ENCODE measurements at regions not wholly inside any gene's neighbourhood (a gene's known extent, or its start where the extent isn't known, plus 50 kb on each side); places are given as distances from the start of the nearest gene placed in this dataset.

DNA sequence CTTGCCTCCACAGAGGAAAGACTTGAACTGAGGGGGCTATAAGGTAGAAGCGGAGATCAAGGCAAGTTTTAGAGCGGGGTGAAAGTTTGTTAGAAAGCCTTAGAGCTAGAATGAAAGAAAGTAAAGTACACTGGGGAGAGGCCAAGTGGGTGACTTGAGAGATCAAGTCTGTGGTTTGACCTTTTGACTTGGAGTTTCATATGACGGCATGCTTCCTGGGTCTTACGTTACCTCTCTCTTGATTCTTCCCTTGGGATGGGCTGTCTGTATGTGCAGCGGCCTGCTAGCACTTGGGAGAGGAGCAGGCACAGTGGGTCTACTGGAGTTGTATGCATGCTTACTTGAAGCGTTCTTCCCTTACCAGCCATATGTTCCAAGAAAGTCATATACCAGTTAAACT, 1768.5 kb downstream of the PCDH9 start:
- Histone ChIP-seq H3K27me3 (no peaks in the 10 kb centered on the region), H3K9me3 (no peaks in the 10 kb centered on the region), H3K27ac (no peak overlapping the region), H3K36me3 (no peaks in the 10 kb centered on the region), H3K4me1 (no peaks in the 10 kb centered on the region), H3K4me3 (no peak overlapping the region)
- WGBS, 2 donors (ENCODE audit: low coverage in 1 of 2), result 87 to 92% methylated on average over 4 to 6 of the region's 6 CpGs
- TF ChIP-seq, protein P1, sequence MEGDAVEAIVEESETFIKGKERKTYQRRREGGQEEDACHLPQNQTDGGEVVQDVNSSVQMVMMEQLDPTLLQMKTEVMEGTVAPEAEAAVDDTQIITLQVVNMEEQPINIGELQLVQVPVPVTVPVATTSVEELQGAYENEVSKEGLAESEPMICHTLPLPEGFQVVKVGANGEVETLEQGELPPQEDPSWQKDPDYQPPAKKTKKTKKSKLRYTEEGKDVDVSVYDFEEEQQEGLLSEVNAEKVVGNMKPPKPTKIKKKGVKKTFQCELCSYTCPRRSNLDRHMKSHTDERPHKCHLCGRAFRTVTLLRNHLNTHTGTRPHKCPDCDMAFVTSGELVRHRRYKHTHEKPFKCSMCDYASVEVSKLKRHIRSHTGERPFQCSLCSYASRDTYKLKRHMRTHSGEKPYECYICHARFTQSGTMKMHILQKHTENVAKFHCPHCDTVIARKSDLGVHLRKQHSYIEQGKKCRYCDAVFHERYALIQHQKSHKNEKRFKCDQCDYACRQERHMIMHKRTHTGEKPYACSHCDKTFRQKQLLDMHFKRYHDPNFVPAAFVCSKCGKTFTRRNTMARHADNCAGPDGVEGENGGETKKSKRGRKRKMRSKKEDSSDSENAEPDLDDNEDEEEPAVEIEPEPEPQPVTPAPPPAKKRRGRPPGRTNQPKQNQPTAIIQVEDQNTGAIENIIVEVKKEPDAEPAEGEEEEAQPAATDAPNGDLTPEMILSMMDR (IDR thresholded peaks at IDR 0.05), result no peak
- TF ChIP-seq EP300 (IDR thresholded peaks at IDR 0.05), result no peak
- TF ChIP-seq POLR2AphosphoS5 (IDR thresholded peaks at IDR 0.05), result no peak
- TF ChIP-seq POLR2A (IDR thresholded peaks at IDR 0.05), result no peak
- no peak for ATAC-seq

DNA sequence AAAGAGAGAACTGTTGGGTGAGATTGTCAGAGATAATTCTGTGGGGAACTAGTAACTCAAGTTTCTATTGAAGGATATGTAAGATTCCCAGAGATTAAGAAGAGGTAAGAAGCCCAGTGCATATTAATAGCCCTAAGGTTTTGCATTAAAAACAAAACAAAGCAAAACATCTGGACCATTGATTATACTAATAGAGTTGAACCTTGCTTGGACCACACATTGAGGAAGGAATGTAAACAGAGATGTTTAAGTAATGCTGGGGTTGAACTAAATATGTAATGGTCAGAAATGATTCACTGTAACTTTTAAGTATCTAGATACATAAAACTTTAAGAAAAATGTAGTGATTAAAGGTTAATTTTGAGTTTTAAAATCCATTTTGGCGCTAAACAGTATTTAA, 1770.0 kb downstream of the PCDH9 start:
- Histone ChIP-seq H3K4me3 (no peak overlapping the region), H3K9me3 (no peaks in the 10 kb centered on the region), H3K4me1 (no peaks in the 10 kb centered on the region), H3K27me3 (no peaks in the 10 kb centered on the region), H3K27ac (no peak overlapping the region), H3K36me3 (no peaks in the 10 kb centered on the region)
- TF ChIP-seq EP300 (IDR thresholded peaks at IDR 0.05), result no peak
- TF ChIP-seq POLR2A (IDR thresholded peaks at IDR 0.05), result no peak
- TF ChIP-seq, protein P1 (IDR thresholded peaks at IDR 0.05), result no peak
- no peak for ATAC-seq
- WGBS, 2 donors (ENCODE audit: low coverage in 1 of 2), result 67 to 82% methylated on average over 1 of the region's 1 CpG

DNA sequence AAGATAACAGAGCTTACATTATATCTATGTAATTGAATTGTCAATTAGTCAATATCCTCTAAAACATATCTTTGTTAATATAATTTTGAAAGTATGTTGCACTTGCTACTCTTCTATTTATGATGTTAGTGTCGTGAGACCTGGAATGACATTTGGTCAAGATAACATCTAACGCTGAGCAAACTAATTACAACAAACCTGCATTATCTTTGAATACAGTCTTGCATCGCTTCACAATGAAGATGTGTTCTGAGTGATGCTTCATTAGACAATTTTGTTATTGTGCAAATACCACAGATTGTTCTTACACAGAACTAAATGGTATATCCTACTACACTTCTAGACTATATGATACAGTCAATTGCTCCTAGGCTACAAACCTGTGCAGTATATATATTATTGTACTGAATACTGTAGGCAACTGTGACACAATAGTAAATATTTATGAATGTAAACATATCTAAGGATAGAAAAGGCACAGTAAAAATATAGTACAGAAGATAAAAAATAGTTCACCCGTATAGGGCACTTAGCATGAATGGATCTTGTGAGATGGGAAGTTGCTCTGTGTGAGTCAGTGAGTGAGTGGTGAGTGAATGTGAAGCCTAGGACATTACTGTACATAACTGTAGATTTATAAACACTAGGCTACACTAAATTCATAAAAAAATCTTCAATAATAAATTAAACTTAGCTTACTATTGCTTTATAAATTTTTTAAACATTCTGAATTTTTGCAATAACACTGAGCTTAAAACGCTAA, 1773.8 kb downstream of the PCDH9 start:
- H3K27ac ChIP-seq, result no peak overlapping the region
- 71 to 86% methylated on average over 5 of the region's 5 CpGs for WGBS, 2 donors (ENCODE audit: low coverage in 1 of 2)
- H3K4me1 ChIP-seq, result no peaks in the 10 kb centered on the region
- TF ChIP-seq, protein P1 (IDR thresholded peaks at IDR 0.05), result no peak
- no peak for TF ChIP-seq POLR2A (IDR thresholded peaks at IDR 0.05)
- H3K36me3 ChIP-seq, result no peaks in the 10 kb centered on the region
- no peaks in the 10 kb centered on the region for H3K9me3 ChIP-seq
- H3K4me3 ChIP-seq, result no peak overlapping the region
- H3K27me3 ChIP-seq, result no peaks in the 10 kb centered on the region
- no peak for ATAC-seq

DNA sequence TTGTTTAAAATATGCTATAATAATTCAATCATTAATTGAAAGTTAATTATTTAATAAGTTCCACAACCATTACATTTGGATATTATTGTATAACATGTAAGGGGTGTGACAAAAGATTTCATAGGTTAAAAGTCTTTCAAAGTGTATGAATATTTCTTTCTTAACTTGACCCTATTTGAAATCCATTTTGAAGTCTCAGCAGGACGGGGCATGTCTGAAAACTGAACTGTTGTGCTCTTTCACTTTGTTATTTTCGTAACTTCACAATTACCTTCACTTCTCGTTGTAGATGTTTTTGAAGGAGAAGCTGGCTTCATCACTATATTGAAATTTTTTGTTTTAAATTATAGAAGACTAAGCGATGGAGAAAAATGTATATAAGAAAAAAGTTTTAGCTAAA, 1775.7 kb downstream of the PCDH9 start:
- no peak for TF ChIP-seq POLR2AphosphoS5 (IDR thresholded peaks at IDR 0.05)
- TF ChIP-seq, protein P1 (IDR thresholded peaks at IDR 0.05), result no peak
- no peak for TF ChIP-seq EP300 (IDR thresholded peaks at IDR 0.05)
- TF ChIP-seq POLR2A (IDR thresholded peaks at IDR 0.05), result no peak
- Histone ChIP-seq H3K36me3 (no peaks in the 10 kb centered on the region), H3K27me3 (no peaks in the 10 kb centered on the region), H3K4me1 (no peaks in the 10 kb centered on the region), H3K27ac (no peak overlapping the region), H3K4me3 (no peak overlapping the region), H3K9me3 (no peaks in the 10 kb centered on the region)
- 81 to 82% methylated on average over 4 of the region's 4 CpGs for WGBS, 2 donors (ENCODE audit: low coverage in 1 of 2)
- ATAC-seq, result no peak

DNA sequence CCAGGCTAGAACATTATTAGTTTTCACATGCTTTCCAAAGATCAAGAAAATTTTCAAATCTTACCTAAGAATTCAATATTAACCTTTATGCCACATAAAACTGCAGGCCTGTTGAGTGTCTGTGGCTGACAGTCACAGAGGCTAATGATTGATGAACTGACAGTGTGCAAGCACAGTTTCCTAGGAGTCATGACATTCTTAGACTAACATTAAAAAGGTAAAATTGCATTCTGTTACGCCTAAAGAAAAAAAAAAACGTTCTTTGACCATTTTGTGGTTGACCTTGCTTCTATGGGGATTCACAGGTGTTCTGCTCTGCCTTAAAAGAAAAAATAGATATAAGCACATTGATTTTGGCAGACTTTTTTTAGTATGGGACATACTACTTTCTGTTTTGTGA, 1776.2 kb downstream of the PCDH9 start:
- WGBS, 2 donors (ENCODE audit: low coverage in 1 of 2), result 42 to 43% methylated on average over 2 of the region's 2 CpGs

More for the DNA sequence above, 1776.2 kb downstream of the PCDH9 start:
- H3K9me3 ChIP-seq, result no peaks in the 10 kb centered on the region
- TF ChIP-seq EP300 (IDR thresholded peaks at IDR 0.05) (no peak), POLR2A (IDR thresholded peaks at IDR 0.05) (no peak), POLR2AphosphoS5 (IDR thresholded peaks at IDR 0.05) (no peak)
- TF ChIP-seq, protein P1 (IDR thresholded peaks at IDR 0.05), result no peak
- no peaks in the 10 kb centered on the region for H3K27me3 ChIP-seq
- H3K4me3 ChIP-seq, result no peak overlapping the region
- H3K36me3 ChIP-seq, result no peaks in the 10 kb centered on the region
- no peaks in the 10 kb centered on the region for H3K4me1 ChIP-seq
- H3K27ac ChIP-seq, result no peak overlapping the region
- no peak for ATAC-seq

All from gastroesophageal sphincter (tissue), 4 donors.